C4-2B (cell line): ENCODE measurements at regions not wholly inside any gene's neighbourhood (a gene's known extent, or its start where the extent isn't known, plus 50 kb on each side); places are given as distances from the start of the nearest gene placed in this dataset.

Source experiments
- CTCF ChIP-seq: fragments of 450-650 bp; conservative IDR thresholded peaks from 2 replicates; pipeline ENCODE4 v1.5.1; 2017; ENCODE audit warnings: mild to moderate bottlenecking
- ZFX ChIP-seq: fragments of 450-650 bp; IDR thresholded peaks from 2 replicates; pipeline ENCODE4 v1.6.1; 2017

- TF ChIP-seq CTCF (no peak), ZFX (no peak)
Measured at GRCh38 chr5:63351164-63351563, 611.1 kb downstream of the HTR1A start.
